A172 (cell line): ENCODE measurements at regions not wholly inside any gene's neighbourhood (a gene's known extent, or its start where the extent isn't known, plus 50 kb on each side); places are given as distances from the start of the nearest gene placed in this dataset.

ENCODE experiments used
- DNase-seq: peaks from one replicate; pipeline ENCODE4 v3.0.0-alpha.2; 2015; ENCODE audit warnings: low spot score

GRCh38 chr15:62684123-62684808, 358.3 kb upstream of the TPM1 start:
- DNase-seq = no peak

GRCh38 chr15:62691008-62691407, 351.5 kb upstream of the TPM1 start:
- no peak for DNase-seq

GRCh38 chr15:62697636-62698035, 344.9 kb upstream of the TPM1 start:
- DNase-seq = no peak

- DNase-seq = no peak
Observed at GRCh38 chr15:62698646-62699045, 343.9 kb upstream of the TPM1 start.

GRCh38 chr15:62706317-62706716, 336.2 kb upstream of the TPM1 start:
- DNase-seq = no peak

DNA sequence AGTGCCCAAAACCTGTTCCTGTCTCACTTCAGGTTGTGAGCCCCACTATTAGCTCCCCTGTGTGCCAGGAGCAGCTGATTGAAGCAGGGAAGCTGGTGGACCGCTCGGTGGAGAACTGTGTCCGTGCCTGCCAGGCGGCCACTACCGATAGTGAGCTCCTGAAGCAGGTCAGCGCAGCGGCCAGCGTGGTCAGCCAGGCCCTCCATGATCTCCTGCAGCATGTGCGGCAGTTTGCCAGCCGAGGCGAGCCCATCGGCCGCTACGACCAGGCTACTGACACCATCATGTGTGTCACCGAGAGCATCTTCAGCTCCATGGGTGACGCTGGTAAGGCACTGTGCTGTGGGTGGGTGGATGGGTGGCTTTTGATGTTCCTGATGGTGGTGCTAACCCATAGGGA, 334.1 kb upstream of the TPM1 start:
- DNase-seq = no peak

DNA sequence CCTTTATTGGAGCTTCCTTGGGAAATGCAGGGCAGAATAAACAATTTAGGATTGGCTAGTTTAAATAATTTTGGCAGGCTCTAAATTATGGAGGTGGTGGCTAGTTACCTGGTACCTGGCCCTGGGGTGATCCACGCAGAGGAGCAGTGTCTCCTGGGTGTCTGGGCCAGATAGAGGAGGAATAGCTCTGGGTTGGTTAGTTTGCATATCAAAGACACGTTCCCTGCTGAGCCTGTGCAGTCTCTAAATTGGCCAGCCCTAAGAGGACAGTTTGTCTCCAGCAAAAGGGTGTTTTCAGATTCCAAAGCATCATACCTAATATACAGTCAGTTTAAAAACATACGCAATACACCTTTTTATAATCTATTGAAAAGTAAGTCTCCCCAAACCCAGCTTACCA, 333.3 kb upstream of the TPM1 start:
- no peak for DNase-seq

DNA sequence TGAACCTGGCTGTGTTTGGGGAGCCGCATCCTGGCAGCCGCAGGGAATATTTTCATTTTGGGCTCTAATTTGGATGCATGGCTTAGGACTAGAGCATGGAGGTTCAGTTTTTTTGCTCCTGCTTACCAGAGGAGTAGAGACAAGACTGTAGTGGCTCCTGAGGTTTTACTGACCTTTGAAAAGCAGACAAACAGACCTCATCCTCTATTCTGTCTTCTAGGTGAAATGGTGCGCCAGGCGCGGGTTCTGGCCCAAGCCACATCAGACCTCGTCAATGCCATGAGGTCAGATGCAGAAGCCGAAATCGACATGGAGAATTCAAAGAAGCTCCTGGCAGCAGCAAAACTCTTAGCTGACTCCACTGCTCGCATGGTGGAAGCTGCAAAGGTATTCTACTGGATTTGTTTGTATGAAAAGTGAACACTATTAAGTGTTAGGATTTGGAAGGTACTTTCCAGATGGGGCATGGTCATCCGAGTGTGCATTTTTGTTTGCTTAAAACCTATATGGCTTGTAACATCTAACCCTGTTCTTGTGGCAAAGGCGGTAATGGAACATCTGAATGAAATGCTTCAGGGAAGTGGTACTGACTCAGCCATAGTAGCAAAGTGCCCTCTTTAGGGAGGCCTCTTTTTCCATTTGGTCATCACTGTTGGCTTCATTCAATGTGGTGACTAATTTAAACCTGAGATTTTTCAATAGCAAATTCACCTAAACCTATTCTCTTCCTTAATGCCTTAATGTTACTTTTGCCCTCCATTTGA, 330.7 kb upstream of the TPM1 start:
- DNase-seq = peak; percentile 3

GRCh38 chr15:62712455-62712839, 330.1 kb upstream of the TPM1 start:
- no peak for DNase-seq

DNA sequence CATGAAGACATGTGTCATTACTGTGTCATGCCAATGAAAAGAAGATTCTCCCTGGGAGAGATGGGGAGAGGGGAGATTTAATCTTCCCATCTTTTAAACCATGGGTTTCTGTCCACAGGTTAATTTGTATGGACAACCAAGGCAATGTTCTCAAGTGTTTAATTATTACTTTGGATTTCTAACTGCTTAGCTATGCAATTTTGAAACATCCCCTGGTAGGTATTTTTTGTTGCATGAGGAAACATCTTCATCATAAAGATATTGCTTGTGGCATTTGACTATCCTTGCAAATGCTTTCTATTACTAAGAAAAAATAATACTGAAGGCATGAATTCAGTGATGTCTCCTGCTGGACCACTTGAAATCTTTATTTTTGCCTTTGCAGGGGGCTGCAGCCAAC, 326.6 kb upstream of the TPM1 start:
- no peak for DNase-seq

DNA sequence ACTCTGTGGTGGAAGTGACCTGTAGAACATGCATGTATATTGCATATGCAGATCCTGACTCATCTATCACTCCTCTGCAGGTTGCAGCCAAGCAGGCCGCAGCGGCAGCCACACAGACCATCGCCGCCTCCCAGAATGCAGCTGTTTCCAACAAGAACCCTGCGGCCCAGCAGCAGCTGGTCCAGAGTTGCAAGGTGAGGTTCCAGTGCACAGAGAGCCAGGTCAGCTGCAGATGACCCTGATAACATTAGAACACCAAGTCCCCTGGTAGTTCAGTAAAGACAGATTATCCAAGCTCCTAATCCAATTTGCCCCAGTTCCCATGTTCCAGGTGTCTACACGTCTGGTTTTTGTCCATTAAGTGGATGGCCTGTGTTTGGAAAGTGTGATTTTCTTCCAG, 325.1 kb upstream of the TPM1 start:
- no peak for DNase-seq

DNA sequence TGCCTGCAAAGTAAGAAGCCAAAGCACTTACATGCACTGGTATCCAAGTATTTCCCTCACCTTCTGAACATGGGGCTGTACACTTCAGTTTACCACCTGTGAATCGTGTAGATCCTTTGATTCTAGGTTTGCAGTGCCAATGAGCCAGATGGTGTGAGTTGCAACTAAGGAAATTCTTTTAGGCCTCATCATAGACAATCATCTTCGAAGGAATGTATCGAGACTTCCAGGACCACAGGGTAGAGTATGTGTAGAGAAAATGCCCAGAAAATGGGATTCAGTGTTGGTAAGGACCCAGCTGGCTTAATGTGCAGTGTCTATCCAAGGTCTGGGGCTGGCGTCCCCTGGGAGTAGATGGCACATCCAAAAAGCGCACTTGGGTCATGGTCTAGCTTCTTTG, 323.2 kb upstream of the TPM1 start:
- DNase-seq = no peak

DNA sequence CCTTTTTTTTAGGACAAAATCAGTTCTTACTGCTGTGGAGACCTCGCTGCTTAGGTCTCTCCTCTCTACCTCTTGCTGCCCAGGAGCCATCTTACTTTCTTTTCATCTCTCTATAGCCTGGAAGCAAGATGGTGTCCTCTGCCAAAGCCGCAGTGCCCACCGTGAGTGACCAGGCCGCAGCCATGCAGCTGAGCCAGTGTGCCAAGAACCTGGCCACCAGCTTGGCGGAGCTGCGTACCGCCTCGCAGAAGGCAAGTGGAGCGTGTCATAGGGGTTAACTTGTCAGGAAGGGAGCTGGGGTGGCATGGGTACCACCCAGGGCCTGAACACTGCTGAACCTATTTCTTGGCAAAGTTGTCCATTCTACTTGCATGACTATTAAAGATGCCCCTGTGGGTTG, 320.3 kb upstream of the TPM1 start:
- no peak for DNase-seq

GRCh38 chr15:62726461-62726860, 316.1 kb upstream of the TPM1 start:
- DNase-seq = no peak

DNA sequence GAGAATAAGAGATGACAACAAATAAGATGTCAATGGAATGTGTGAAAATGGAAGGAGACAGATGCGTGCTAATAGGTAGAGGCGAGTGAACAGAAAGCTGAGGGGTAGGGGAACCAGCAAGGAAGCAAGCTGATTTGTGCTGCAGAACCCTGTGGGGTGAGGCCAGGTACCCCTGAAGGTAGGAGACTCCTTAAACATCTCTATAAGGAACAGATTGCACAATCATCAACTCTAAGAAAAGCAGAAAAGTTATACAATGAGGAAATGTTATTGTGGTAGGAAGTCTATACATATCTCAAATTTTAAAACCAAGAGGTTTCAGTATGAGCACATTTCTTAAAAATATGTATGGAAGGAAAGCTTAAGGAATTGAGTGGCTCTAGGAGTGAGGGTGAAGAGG, 315.0 kb upstream of the TPM1 start:
- no peak for DNase-seq

DNA sequence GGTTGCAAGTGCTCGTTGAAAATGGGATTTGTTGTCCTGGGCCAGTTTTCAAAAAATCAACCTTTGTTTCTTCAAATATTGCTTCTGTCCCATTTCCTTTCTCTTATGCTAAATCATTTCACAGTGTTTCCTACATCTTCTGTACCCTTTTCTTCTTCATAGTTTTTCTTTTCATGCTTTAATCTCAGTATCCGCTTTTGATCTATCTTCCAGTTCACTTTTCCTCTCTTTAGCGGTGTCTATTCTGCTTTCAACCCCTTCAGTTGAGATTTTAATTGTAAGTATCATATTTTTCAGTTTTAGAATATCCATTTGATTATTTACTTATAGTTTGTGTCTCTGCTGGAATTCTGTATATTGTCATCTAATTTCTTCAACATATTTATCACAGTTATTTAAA, 311.7 kb upstream of the TPM1 start:
- DNase-seq = no peak

DNA sequence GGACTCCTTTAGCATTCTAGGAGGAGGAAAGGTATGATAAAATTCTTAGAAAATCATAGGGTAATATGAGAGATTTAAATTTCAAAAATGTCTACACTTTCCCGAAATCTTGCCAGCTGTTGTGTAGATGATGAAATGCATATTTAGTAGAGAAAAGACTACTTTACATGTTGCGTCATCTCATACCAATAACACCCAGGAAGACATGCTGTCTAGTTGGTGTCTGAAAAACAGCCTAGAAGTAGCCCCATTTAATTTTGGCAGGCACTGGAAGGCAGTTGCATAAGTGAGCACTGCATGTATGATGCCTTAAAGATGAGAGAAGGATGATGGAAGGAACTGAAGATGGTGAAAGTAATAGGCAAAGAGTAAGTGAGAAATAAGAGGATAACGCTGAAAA, 310.5 kb upstream of the TPM1 start:
- DNase-seq = no peak

DNA sequence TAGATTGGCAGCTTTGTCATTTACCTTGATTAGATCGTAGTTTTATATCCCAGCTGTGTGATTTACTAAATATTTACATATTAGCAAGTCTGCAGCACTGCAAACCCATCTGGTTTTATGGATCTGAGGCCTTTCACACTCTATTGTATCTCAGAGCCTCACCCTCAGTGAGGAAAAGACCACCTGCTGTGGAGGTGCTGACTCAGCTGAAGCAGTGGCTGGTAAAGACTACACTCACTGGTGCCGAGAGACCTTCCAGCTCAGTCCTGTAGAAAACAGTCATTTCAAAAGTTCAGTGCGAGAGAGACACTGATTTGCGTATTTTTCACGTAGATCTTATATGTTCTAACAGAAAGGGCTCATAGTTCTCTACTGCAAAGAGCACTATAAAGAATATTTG, 307.8 kb upstream of the TPM1 start:
- DNase-seq = no peak

GRCh38 chr15:62736756-62737155, 305.8 kb upstream of the TPM1 start:
- DNase-seq = no peak

- no peak for DNase-seq
Observed at GRCh38 chr15:62737551-62737950, 305.0 kb upstream of the TPM1 start.

DNA sequence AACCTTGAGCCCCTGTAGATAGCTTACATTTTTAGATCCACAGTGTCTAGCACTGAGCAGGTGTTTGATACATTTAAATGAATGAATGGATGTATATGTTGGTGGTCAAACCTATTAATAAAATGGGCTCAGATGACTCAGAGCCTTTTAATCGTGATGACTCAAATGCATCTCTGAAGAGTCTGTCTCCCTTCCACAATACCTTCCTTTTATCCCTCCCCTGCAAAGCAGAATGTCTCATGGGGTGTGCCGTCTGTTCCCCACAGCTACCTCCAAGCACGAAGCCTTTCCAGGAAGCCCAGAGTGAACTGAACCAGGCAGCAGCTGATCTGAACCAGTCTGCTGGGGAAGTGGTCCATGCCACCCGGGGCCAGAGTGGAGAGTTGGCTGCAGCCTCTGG, 303.5 kb upstream of the TPM1 start:
- peak; percentile 88 for DNase-seq

GRCh38 chr15:62739507-62739906, 303.0 kb upstream of the TPM1 start:
- DNase-seq = peak; percentile 78

DNA sequence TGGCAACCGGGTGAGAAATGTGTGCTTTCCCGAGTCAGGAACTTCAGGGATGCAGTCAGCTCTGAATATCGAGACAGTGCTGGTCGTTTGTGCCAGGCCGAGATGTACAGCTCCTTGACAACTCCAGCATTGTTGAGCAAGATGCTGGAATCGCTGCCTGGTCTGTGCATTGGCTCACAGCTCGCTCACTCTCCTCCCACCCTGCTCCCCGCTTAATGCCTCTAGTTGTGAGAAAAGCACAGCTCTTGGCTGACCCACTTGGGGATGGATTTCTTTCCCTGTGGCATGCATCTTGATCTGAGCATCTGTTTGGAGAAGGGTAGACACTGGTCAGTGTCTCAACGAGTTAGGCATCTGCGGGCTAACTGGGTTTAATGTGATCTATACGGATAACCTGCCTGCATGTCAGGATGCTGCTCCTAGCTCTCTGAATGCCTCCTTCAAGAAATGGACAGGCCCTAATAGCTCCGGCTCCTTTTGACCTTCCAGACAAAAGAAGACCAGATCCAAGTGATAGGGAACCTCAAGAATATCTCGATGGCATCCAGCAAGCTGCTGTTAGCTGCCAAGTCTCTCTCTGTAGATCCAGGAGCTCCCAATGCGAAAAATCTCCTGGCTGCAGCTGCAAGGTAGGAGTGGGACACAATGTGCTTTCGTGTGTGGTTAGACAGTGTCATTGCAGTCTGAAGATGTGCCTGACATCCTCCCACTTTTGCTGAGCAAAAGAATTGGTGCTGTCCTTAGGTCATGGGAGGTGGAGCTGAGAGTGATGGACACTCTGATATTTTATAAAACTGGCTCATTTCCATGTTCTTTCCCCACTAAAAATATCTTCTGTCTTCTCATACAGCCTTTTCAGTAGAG, 302.2 kb upstream of the TPM1 start:
- no peak for DNase-seq
